Muscle of back (tissue), 3 donors: ENCODE measurements at regions not wholly inside any gene's neighbourhood (a gene's known extent, or its start where the extent isn't known, plus 50 kb on each side); places are given as distances from the start of the nearest gene placed in this dataset.
"Not testable (repeated sequence)": the region's sequence is repeated elsewhere in the genome, so short reads cannot be mapped to it uniquely, and the experiment has no call there.

ENCODE experiments used
- DNase-seq, 3 donors: peaks; one replicate each; pipeline versions ENCODE4 v3.0.0 to v3.0.0-alpha.2; 2013

DNA sequence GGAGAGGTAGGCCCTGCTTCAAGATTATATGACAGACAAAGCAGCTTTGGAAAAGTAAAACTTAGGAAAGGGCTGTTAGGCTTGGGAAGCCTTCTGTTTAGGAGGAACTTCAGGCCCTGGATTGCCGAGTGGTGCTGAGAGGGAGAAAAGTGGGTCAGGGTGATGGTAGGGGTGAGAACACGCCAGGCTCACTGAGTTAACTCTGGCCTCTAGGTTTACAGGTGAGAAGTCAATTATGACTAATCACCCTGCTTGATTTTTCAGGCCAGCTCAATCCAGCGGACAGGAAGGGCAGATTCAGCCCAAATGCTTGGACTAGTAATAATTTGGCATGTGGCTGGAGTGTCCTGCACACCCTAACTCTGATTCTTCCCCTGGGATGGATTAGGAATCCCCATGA, 365.1 kb upstream of the LMCD1 start:
- no peak for DNase-seq

DNA sequence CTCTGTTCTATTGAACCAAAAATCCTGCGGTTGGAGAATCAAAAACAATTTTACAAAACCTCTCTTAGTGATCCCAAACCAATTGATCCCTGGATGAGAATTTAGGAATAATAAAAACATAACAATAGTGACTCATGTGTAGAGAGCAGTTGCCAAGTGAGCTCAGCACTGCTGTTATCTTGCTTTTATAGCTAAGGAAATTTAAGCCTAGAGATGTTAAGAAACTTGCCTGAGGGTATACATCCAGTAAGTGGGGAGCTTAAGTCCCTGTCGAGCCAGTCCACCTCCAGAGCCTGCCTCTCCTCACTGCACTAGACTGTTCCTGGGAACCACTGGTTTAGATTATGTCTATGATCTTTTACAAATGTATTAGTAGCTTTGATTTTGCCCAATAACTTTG, 358.4 kb upstream of the LMCD1 start:
- DNase-seq: peak in 1 of 3 donors; percentile 14

DNA sequence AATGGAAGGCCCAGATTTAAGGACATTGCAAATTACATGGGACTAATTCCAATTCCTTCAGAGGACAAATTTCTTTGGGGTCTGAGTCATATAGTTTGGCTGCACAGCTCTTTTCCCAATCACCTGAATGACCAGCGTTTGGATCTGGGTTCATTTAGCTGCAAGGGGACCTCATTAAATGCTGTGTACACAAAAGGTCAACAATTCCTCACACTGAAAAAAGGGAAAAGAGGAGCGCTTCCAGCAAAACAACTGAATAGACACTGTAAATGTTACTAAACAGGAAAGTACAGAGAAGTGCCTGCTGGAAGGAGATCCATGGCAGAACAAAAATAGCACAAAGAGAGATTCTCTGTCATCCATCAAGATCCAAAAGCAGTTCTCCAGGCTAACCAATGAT, 356.0 kb upstream of the LMCD1 start:
- DNase-seq: no peak

DNA sequence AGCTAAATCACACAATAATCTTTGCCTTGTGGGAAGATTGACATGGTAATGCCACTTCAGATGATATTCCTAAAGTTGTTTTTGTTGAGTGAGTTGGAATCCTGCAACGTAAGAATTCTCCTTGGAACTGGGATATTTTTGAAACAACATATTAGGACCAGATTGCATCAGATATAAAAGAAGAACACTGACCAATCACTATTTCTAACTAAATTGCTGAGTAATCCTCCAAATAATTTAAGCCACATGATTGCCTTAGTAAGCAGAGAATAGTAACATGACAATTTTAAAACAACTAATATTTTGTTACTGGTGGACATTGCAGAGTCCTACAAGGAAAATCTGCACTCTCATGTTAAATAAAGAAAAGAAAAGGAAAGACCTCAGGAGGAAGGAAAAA, 353.9 kb upstream of the LMCD1 start:
- DNase-seq: peak in 1 of 3 donors; percentile 27

GRCh38 chr3:8152821-8153418, 348.7 kb upstream of the LMCD1 start:
- DNase-seq: no peak

DNA sequence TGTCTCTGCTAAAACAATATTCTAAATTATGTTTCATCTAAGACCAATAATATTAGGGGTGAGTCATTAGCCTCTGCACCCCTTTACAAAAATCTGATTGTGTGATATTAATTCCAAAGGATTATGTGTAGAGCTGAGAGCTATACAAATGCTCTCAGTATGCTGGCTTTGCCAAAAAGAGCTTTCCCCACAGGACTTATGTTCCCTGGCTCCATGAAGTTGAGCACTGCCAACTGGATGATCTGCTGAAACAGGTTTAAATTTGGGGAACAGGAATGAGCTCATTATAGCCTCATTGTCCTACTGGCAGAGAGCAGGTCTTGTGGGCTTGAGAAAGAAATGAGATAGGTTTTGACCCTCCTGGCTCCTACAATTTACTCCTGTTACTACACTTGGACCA, 347.8 kb upstream of the LMCD1 start:
- DNase-seq: peak; percentile 13 to 48 (median 16)

- DNase-seq: peak in 1 of 3 donors; percentile 11
Measured at GRCh38 chr3:8154617-8155016, 347.0 kb upstream of the LMCD1 start.

GRCh38 chr3:8156138-8156537, 345.5 kb upstream of the LMCD1 start:
- DNase-seq: no peak

- no peak for DNase-seq
Measured at GRCh38 chr3:8156831-8157230, 344.8 kb upstream of the LMCD1 start.

DNA sequence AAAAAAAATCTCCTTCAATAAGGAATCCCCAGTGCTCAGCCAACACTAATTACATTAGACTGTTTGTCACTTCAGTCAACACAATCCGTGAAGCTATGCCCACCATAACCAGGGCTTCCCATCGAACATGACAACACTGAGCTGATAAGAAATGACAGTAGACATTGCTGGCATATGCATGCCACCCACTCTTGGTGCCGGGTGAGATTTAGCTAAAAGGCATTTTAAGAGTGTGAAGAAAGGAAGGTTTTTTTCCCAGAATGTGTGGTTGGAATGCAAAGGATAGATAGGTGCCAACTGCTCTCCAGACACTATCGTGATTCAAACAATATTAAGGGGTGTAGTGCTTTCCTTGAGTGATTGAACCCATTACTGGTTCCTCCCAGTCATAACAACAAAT, 344.0 kb upstream of the LMCD1 start:
- no peak for DNase-seq

- no peak for DNase-seq
Measured at GRCh38 chr3:8164145-8164544, 337.5 kb upstream of the LMCD1 start.

DNA sequence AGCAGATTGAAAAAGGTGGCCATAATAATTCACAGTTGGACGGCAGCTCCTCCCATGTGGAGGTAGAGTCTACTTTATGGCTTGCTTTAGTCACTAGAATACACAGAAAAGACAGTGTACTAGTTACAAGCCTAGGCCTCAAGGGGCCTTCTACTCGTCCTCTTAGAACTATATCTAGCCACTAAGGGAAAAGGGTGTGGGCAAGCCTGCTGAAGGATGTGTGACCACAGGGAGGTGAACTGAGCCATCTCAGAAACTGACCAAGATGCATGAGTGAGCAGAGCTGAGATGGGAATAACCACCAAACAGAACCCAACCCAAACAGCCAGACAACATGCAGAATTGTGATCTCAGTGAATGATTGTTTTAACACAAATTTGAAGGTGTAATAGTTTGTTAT, 335.6 kb upstream of the LMCD1 start:
- DNase-seq: no peak

DNA sequence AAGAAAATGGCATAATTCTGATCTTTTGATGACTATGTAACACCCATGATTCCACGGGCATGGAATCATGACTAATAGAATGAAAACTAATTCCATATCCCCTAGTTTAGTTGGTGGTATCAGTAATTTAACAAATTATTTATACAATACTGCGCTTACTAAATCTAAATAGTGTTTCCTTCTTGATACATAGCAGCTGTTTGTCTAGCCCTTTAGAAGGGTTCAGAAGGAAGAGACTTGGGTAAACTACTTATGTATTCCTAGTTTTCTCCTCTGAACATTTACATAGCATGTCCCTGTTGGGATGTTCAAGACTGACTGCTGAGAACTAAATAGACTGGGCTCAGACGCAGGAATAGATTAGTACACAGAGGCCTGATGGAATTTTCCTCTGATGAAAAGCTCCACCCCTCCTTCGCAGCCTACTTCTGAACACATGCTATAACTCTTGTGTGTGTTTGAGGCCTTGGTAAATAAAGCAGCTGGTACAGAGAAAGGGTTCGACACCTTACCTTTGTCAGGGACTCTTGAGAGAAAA, 330.6 kb upstream of the LMCD1 start:
- no peak for DNase-seq

DNA sequence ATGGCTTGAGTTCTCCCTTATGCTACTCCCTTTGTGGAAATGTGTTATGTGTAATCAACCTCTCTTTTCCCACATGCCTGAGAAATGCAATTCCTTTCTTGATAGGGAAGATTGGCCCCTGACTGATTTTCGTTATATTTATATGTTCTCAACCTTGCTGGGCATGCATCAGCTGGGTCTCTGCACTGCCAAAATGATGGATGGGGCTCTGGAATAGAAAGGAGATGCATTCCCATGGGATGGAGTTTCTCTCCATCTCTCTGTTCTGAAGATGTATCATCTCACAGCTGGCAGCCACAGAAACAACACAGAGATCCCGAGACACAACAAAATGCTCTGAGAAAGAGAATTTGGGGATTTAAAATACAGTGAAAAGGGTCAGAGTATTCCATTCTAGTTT, 327.7 kb upstream of the LMCD1 start:
- DNase-seq: no peak

DNA sequence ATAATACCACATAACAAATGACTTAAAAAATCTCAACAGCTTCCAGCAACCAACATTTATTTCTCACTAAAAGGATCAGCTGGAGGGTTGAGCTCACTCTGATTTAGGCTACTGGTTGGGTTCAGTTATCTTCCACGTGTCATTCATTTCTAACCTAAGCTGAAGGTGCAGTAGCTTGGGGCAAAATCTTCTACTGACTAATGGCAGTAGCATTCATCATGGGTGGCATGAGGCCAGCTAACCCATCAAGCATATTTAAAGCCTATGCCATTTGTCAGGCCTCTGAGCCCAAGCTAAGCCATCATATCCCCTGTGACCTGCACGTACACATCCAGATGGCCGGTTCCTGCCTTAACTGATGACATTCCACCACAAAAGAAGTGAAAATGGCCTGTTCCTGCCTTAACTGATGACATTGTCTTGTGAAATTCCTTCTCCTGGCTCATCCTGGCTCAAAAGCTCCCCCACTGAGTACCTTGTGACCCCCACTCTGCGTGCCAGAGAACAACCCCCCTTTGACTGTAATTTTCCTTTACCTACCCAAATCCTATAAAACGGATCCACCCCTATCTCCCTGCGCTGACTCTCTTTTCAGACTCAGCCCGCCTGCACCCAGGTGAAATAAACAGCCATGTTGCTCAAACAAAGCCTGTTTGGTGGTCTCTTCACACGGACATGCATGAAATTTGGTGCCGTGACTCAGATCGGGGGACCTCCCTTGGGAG, 324.7 kb upstream of the LMCD1 start:
- not testable (repeated sequence) for DNase-seq

GRCh38 chr3:8178516-8178915, 323.1 kb upstream of the LMCD1 start:
- not testable (repeated sequence) for DNase-seq

DNA sequence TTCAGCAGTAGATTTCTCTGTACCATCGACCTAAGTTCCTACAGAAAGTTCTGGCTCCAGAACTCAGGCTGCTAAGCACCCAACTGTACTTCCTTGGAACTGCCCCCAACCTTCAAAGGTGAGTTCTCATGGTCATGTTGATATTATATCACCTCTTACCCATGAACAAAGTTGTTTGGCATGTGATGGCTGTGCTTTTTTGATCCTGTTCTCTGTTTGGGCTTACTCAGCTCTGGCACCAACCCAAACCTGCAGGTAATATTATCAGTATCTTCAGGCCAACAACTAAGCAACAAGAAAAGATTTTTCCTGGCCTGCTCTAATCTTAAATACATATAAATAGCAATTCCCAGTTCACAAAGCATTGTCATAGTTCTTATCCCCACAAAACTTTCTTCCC, 318.7 kb upstream of the LMCD1 start:
- no peak for DNase-seq

- DNase-seq: peak in 1 of 3 donors; percentile 6
Measured at GRCh38 chr3:8183627-8184026, 318.0 kb upstream of the LMCD1 start.

- no peak for DNase-seq
Measured at GRCh38 chr3:8186213-8186612, 315.4 kb upstream of the LMCD1 start.

DNA sequence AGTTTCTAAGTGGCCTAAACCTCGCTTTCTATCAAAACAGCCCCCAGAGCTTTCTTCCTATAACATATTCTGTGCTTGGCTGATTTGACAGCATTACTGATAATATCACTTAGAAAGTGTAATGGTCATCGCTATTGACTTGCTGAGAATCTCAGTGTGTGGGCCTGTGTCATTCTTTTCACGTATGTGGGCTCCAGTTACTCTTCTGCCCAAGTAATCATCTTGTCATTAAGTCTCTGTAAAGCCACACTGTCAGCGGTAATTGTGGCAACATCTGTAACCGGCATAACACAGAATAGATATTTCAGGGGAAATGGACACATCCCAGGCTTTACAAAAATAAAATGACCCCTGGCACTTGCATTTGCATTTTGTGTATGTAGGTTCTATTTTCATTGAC, 313.6 kb upstream of the LMCD1 start:
- no peak for DNase-seq

- DNase-seq: no peak
Measured at GRCh38 chr3:8189051-8189450, 312.6 kb upstream of the LMCD1 start.

DNA sequence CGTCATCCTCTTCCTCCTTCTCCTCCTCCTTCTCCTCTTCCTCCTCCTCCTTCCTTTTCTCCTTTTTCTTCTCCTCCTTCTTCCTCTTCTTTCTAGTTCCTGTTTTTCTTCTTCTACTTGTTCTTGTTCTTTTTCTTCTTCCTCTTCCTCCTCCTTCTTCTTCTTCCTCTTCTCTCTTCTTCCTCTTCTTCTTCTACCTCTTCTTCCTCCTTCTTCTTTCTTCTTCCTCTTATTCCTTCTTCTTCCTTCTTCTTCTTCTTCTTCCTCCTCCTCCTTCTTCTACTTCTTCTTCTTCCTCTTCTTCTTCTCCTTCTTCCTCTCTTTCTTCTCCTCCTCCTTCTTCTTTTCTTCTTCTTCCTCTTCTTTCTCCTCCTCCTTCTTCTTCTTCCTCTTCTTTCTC, 310.2 kb upstream of the LMCD1 start:
- DNase-seq: no peak

GRCh38 chr3:8197384-8197783, 304.2 kb upstream of the LMCD1 start:
- no peak for DNase-seq

GRCh38 chr3:8198605-8199004, 303.0 kb upstream of the LMCD1 start:
- DNase-seq: no peak
